B cell (primary cell): ENCODE measurements at regions not wholly inside any gene's neighbourhood (a gene's known extent, or its start where the extent isn't known, plus 50 kb on each side); places are given as distances from the start of the nearest gene placed in this dataset.

Source experiments
- ATAC-seq: fragments of 200-7000 bp; cut with Tn5 transposase; one replicate; pipeline ENCODE4 v1.10.0; 2021; ENCODE audit warnings: low read depth, mild to moderate bottlenecking, moderate number of reproducible peaks, moderate library complexity
- CTCF ChIA-PET: fragments of 350-600 bp; sonication (Branson Sonifier 250); formaldehyde crosslinking; loops from one replicate; lab custom pipeline; 2021; ENCODE audit warnings: antibody characterized with exemption, inconsistent platforms; lab: Charles Lee
- POLR2A ChIA-PET: fragments of 350-600 bp; sonication (Branson Sonifier 250); formaldehyde crosslinking; loops from one replicate; lab custom pipeline; 2021; ENCODE audit warnings: antibody characterized with exemption; lab: Charles Lee
- DNase-seq: peaks from one replicate; pipeline ENCODE4 v3.0.0; 2013
- H2AFZ ChIP-seq: 2 replicates; pipeline ENCODE4 v1.6.1; 2012; ENCODE audit warnings: mild to moderate bottlenecking, low read depth, low read length; ENCODE audit not compliant: insufficient read depth, poor library complexity, severe bottlenecking
- H3K27ac ChIP-seq, 2 donors: 1 replicate in 1 of 2; 2 replicates in 1 of 2; pipeline ENCODE4 v1.5.1; 2012 to 2013; ENCODE audit warnings: low read length in 2 of 2, mild to moderate bottlenecking in 2 of 2, moderate library complexity in 1 of 2
- H3K27me3 ChIP-seq, 4 experiments: fragments of 200-600 bp in 1 of 4; sonication (generic) in 1 of 4; replicated peaks in 1 of 4; 1 replicate in 2 of 4; 2 replicates in 2 of 4; pipeline versions ENCODE4 v1.6.1 to v1.7.0; 2013 to 2016; ENCODE audit warnings: low read length in 3 of 4, mild to moderate bottlenecking in 2 of 4, mixed read lengths in 1 of 4, moderate library complexity in 1 of 4; ENCODE audit not compliant: insufficient read depth in 4 of 4, control insufficient read depth in 3 of 4; ENCODE audit errors: control extremely low read depth in 1 of 4
- H3K36me3 ChIP-seq, 2 experiments: replicated peaks in 1 of 2; 1 replicate in 1 of 2; 2 replicates in 1 of 2; pipeline versions ENCODE4 v1.6.1 to v1.7.1; 2013; ENCODE audit warnings: low read length in 1 of 2; ENCODE audit not compliant: insufficient read depth in 2 of 2, control insufficient read depth in 1 of 2; ENCODE audit errors: control extremely low read depth in 1 of 2, extremely low read depth in 1 of 2
- H3K4me1 ChIP-seq, 2 donors: fragments of 200-600 bp in 1 of 2; sonication (generic) in 1 of 2; 1 replicate in 1 of 2; 2 replicates in 1 of 2; pipeline versions ENCODE4 v1.5.1 to v1.6.1; 2013 to 2017; ENCODE audit warnings: low read length in 2 of 2; ENCODE audit not compliant: control insufficient read depth in 2 of 2, insufficient read depth in 2 of 2
- H3K4me2 ChIP-seq: replicated peaks from 2 replicates; pipeline ENCODE3; 2012; ENCODE audit warnings: mild to moderate bottlenecking, low read depth, low read length; ENCODE audit not compliant: poor library complexity, severe bottlenecking
- H3K4me3 ChIP-seq, 5 experiments: fragments of 200-600 bp in 1 of 5; sonication (generic) in 1 of 5; 1 replicate in 3 of 5; 2 replicates in 2 of 5; pipeline versions ENCODE4 v1.5.1 to v1.7.0; 2011 to 2016; ENCODE audit warnings: low read length in 4 of 5, mild to moderate bottlenecking in 4 of 5, low read depth in 2 of 5, control low read depth in 1 of 5, moderate library complexity in 1 of 5; ENCODE audit not compliant: insufficient read depth in 1 of 5; ENCODE audit errors: control extremely low read depth in 1 of 5, extremely low read depth in 1 of 5
- H3K79me2 ChIP-seq: fragments of 200-600 bp; sonication (generic); one replicate; pipeline ENCODE4 v1.6.0; 2016; ENCODE audit warnings: low read length; ENCODE audit not compliant: control insufficient read depth, insufficient read depth
- H3K9ac ChIP-seq: fragments of 200-600 bp; sonication (generic); 2 replicates; pipeline ENCODE4 v1.6.1; 2017; ENCODE audit warnings: mild to moderate bottlenecking, low read length, moderate library complexity
- H3K9me3 ChIP-seq, 3 donors: one replicate each; pipeline versions ENCODE4 v1.6.1 to v1.7.1; 2013; ENCODE audit warnings: low read length in 2 of 3; ENCODE audit not compliant: control insufficient read depth in 2 of 3, insufficient read depth in 1 of 3; ENCODE audit errors: control extremely low read depth in 1 of 3
- H4K20me1 ChIP-seq: 2 replicates; pipeline ENCODE4 v1.6.0; 2012; ENCODE audit warnings: mild to moderate bottlenecking, low read length; ENCODE audit not compliant: insufficient read depth, control insufficient read depth, poor library complexity, severe bottlenecking
- H3K27ac Mint-ChIP-seq: one replicate; pipeline ENCODE4 v1.8.0; 2021; ENCODE audit warnings: mixed read lengths
- H3K27me3 Mint-ChIP-seq: one replicate; pipeline ENCODE4 v1.8.0; 2021; ENCODE audit warnings: mixed read lengths
- H3K4me1 Mint-ChIP-seq: one replicate; pipeline ENCODE4 v1.8.0; 2021; ENCODE audit warnings: mixed read lengths
- H3K4me3 Mint-ChIP-seq: one replicate; pipeline ENCODE4 v1.8.0; 2021; ENCODE audit warnings: mixed read lengths
- H3K9me3 Mint-ChIP-seq: one replicate; pipeline ENCODE4 v1.8.0; 2022; ENCODE audit warnings: mixed read lengths; ENCODE audit not compliant: insufficient read depth
- EZH2 ChIP-seq: IDR thresholded peaks from 2 replicates; pipeline ENCODE4 v1.6.1; 2012; ENCODE audit warnings: borderline replicate concordance, low read depth, mild to moderate bottlenecking, moderate library complexity, low read length; ENCODE audit not compliant: insufficient read depth, poor library complexity, severe bottlenecking
- WGBS: methylation state at CpG from one replicate; pipeline ENCODE4 v1.1.5; 2013; ENCODE audit warnings: missing lambda C conversion rate; ENCODE audit not compliant: insufficient coverage; 5-methylcytosine and 5-hydroxymethylcytosine counted together
- intact Hi-C: fragments of 100-400 bp; cut with micrococcal nuclease; formaldehyde crosslinking; loops from one replicate; pipeline ENCODE4 v1.10.0; 2022
- TF ChIP-seq, protein P1 (sequence below): fragments of 200-600 bp; IDR thresholded peaks from one replicate; pipeline ENCODE4 v1.8.0; 2022; ENCODE audit warnings: antibody characterized with exemption, mild to moderate bottlenecking

DNA sequence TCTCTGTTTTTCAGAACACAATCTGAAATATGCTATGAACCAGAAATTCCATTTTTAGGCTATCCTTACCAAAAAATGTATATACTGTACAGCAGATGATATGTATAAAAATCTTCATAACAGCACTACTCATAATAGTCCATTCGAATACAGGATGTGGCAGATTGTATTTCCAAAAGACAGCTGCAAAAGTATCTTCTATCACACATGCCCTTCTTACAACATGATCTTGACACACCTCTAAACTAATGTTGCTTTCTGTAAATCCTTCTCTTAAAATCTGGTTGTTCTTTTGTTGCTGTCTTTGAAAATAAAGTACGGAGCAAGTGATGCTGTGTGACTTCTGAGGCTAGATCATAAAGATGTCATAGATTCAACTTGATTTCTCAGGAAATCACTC is 409.9 kb upstream of the LUZP2 start:
- H3K36me3 ChIP-seq, result no peaks in the 10 kb centered on the region

DNA sequence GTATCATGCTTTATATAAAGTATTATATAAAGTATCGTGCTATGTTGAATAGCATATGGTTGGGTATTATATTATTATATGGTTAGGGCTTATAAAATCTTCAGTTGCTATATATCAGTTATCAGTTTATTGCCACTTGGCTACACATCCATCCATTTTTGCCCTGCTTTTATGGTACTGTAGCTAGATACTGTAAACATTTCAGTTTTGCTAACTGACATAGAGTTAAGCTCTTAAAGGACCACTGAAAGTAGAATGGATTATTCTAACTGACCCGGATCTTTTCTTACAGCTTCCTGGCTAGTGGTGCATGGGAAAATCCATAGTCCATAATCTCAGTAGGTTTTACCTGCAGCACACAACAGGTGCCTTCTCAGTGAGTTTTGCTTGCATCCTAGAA is 405.3 kb upstream of the LUZP2 start:
- no peak overlapping the region for H3K9ac ChIP-seq
- Mint-ChIP-seq H3K4me3 (no peak overlapping the region), H3K4me1 (no peaks in the 10 kb centered on the region), H3K9me3 (no peaks in the 10 kb centered on the region), H3K27ac (no peak overlapping the region), H3K27me3 (no peaks in the 10 kb centered on the region)
- H3K79me2 ChIP-seq, result no peaks in the 10 kb centered on the region
- ChIA-PET CTCF (no interaction called here), POLR2A (no interaction called here)
- intact Hi-C loops, result no loop called here
- no peaks in the 10 kb centered on the region for H4K20me1 ChIP-seq
- no CpG with 5 or more reads among the region's 2 CpGs for WGBS
- H2AFZ ChIP-seq, result no peak overlapping the region
- ATAC-seq (no peak), DNase-seq (no peak)
- H3K4me1 ChIP-seq, result no peaks in the 10 kb centered on the region
- H3K27ac ChIP-seq, result no peak overlapping the region
- no peak for TF ChIP-seq EZH2
- TF ChIP-seq, protein P1, sequence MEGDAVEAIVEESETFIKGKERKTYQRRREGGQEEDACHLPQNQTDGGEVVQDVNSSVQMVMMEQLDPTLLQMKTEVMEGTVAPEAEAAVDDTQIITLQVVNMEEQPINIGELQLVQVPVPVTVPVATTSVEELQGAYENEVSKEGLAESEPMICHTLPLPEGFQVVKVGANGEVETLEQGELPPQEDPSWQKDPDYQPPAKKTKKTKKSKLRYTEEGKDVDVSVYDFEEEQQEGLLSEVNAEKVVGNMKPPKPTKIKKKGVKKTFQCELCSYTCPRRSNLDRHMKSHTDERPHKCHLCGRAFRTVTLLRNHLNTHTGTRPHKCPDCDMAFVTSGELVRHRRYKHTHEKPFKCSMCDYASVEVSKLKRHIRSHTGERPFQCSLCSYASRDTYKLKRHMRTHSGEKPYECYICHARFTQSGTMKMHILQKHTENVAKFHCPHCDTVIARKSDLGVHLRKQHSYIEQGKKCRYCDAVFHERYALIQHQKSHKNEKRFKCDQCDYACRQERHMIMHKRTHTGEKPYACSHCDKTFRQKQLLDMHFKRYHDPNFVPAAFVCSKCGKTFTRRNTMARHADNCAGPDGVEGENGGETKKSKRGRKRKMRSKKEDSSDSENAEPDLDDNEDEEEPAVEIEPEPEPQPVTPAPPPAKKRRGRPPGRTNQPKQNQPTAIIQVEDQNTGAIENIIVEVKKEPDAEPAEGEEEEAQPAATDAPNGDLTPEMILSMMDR, result no peak
- H3K4me2 ChIP-seq, result no peak overlapping the region
- no peak overlapping the region for H3K4me3 ChIP-seq
- no peaks in the 10 kb centered on the region for H3K36me3 ChIP-seq
- H3K9me3 ChIP-seq, result no peaks in the 10 kb centered on the region
- no peaks in the 10 kb centered on the region for H3K27me3 ChIP-seq

More for the DNA sequence above, 409.9 kb upstream of the LUZP2 start:
- Mint-ChIP-seq H3K4me1 (no peaks in the 10 kb centered on the region), H3K9me3 (peaks cover 4% of the 10 kb centered on the region), H3K27me3 (no peaks in the 10 kb centered on the region), H3K27ac (no peak overlapping the region), H3K4me3 (no peak overlapping the region)
- H3K9ac ChIP-seq, result no peak overlapping the region
- no peak overlapping the region for H2AFZ ChIP-seq
- H3K4me1 ChIP-seq, result no peaks in the 10 kb centered on the region
- H3K27ac ChIP-seq, result no peak overlapping the region
- no peak overlapping the region for H3K4me3 ChIP-seq
- ATAC-seq, result no peak
- no peaks in the 10 kb centered on the region for H3K27me3 ChIP-seq
- no peaks in the 10 kb centered on the region for H3K79me2 ChIP-seq
- WGBS, result 100% methylated on average over 1 of the region's 2 CpGs
- no peak for DNase-seq
- intact Hi-C loops, result no loop called here
- TF ChIP-seq EZH2, result no peak
- TF ChIP-seq, protein P1, result no peak
- CTCF ChIA-PET, result no interaction called here
- H4K20me1 ChIP-seq, result no peaks in the 10 kb centered on the region
- no peak overlapping the region for H3K4me2 ChIP-seq
- no peaks in the 10 kb centered on the region for H3K9me3 ChIP-seq
- POLR2A ChIA-PET, result no interaction called here
